Kidney glomerular epithelial cell (primary cell): ENCODE measurements at regions not wholly inside any gene's neighbourhood (a gene's known extent, or its start where the extent isn't known, plus 50 kb on each side); places are given as distances from the start of the nearest gene placed in this dataset.
A peak's percentile ranks its signal among the peaks of the same experiment; 100 is the strongest.

Source experiments
- DNase-seq: peaks from one replicate; lab custom pipeline; 2025; lab: John Stamatoyannopoulos, UW

GRCh38 chr10:61318429-61318828 lies 134.8 kb downstream of the TMEM26 start:
- DNase-seq, result no peak

- no peak for DNase-seq
Measured at GRCh38 chr10:61317706-61318105, 135.5 kb downstream of the TMEM26 start.

- no peak for DNase-seq
Measured at GRCh38 chr10:61316676-61317265, 136.4 kb downstream of the TMEM26 start.

- no peak for DNase-seq
Measured at GRCh38 chr10:61314273-61314672, 138.9 kb downstream of the TMEM26 start.

- no peak for DNase-seq
Measured at GRCh38 chr10:61313460-61313859, 139.7 kb downstream of the TMEM26 start.

GRCh38 chr10:61304746-61305145 lies 148.4 kb downstream of the TMEM26 start:
- no peak for DNase-seq

GRCh38 chr10:61302124-61302523 lies 151.1 kb downstream of the TMEM26 start:
- no peak for DNase-seq

- no peak for DNase-seq
Measured at GRCh38 chr10:61301575-61301974, 151.6 kb downstream of the TMEM26 start.

- DNase-seq, result no peak
Measured at GRCh38 chr10:61299841-61300240, 153.3 kb downstream of the TMEM26 start.

- DNase-seq, result no peak
Measured at GRCh38 chr10:61299156-61299555, 154.0 kb downstream of the TMEM26 start.

- no peak for DNase-seq
Measured at GRCh38 chr10:61298194-61298593, 155.0 kb downstream of the TMEM26 start.

- DNase-seq, result no peak
Measured at GRCh38 chr10:61296161-61296560, 157.0 kb downstream of the TMEM26 start.

- DNase-seq, result no peak
Measured at GRCh38 chr10:61294131-61294530, 159.1 kb downstream of the TMEM26 start.

GRCh38 chr10:61289813-61290212 lies 163.4 kb downstream of the TMEM26 start:
- DNase-seq, result no peak

- no peak for DNase-seq
Measured at GRCh38 chr10:61286686-61287085, 166.5 kb downstream of the TMEM26 start.

GRCh38 chr10:61285749-61286148 lies 167.4 kb downstream of the TMEM26 start:
- DNase-seq, result no peak

- DNase-seq, result peak; percentile 44
Measured at GRCh38 chr10:61284222-61284890, 168.8 kb downstream of the TMEM26 start.

- no peak for DNase-seq
Measured at GRCh38 chr10:61283481-61284221, 169.5 kb downstream of the TMEM26 start.

GRCh38 chr10:61283066-61283465 lies 170.1 kb downstream of the TMEM26 start:
- DNase-seq, result no peak

GRCh38 chr10:61280303-61280702 lies 172.9 kb downstream of the TMEM26 start:
- DNase-seq, result peak; percentile 1

GRCh38 chr10:61279400-61279799 lies 173.8 kb downstream of the TMEM26 start:
- DNase-seq, result no peak

GRCh38 chr10:61278556-61278955 lies 174.6 kb downstream of the TMEM26 start:
- DNase-seq, result no peak

GRCh38 chr10:61272781-61273180 lies 180.4 kb downstream of the TMEM26 start:
- no peak for DNase-seq
